ENCODE measurements at regions not wholly inside any gene's neighbourhood (a gene's known extent, or its start where the extent isn't known, plus 50 kb on each side); places are given as distances from the start of the nearest gene placed in this dataset.
"Not testable (repeated sequence)": the region's sequence is repeated elsewhere in the genome, so short reads cannot be mapped to it uniquely, and the experiment has no call there.

- FAIRE-seq, result not testable (repeated sequence)
Observed at GRCh38 chr6:146939456-146939855, 264.8 kb upstream of the STXBP5 start.

DNA sequence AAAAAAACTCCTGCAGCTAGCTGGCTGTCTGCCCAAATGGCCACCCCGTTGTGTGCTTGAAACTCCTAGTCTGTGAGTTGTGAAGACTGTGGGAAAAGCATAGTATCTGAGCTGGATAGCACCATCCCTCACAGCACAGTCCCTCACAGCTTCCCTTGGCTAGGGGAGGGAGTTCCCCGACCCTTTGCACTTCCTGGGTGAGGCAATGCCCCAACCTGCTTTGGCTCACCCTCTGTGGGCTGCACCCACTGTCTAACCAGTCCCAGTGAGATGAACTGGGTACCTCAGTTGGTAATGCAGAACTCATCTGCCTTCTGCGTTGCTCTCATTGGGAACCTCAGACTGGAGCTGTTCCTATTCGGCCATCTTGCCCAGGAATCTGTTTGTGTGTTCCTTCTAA, 260.6 kb upstream of the STXBP5 start:
- no peak for FAIRE-seq

DNA sequence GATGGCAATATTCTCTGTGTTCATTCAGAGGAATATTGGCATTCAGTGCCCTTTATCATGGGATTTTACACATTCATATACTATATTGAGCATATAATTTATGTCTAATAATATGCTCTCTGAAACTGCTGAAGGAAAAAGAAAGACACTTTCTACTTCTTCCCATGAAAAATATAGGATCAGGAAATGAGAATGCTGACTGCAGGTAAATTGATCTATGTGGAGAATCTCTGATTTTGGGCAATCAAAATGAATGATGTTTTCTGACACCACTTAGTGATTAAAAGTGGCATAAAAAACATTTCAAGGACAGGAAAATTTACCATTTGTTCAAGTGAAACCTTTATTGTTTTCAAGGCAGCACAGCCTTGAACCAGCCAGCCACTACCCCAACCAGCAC, 260.1 kb upstream of the STXBP5 start:
- FAIRE-seq, result no peak

- no peak for FAIRE-seq
Observed at GRCh38 chr6:146944809-146945208, 259.4 kb upstream of the STXBP5 start.

DNA sequence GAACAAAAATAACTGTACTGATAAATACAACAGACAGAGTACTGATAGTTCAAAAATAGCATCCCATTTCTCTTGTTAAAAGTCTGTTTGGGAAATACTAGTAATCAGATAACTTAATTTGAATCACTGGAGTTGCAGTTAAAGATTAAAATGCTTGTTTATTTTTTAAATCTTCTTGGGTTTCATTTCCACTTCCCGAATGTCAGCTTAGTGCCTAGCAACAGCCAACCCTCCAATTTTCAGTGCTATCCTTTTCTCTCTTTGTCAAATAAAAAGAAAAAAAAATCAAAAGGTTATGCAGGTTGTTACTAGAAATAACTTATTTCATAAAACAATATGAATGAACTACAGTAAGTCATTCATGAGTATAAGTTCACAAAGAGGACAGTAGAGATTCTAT, 257.7 kb upstream of the STXBP5 start:
- no peak for FAIRE-seq

DNA sequence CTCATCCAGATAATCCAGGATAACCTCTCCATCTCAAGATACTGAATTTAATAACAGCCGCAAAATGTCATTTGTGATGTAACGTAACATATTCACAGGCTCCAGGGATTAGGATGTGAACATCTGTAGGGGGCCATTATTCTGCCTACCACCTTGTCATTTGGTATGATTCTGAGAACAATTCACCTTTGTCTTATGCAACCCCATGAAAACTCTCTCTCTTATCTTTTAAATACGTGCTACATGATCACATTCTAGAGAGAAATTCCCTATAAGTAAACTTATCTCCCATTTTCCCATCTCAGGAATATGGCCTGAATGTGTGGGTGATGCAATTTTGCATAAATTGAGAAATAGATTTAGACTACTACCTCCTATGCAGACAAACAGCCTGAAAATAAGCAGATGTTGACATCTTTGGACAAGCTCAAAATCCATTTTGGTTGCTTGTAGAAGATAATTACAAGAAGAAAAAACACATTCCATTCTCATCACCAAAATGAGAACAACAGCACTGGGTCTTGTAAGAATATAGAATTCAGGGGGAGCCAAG, 255.4 kb upstream of the STXBP5 start:
- no peak for FAIRE-seq

- FAIRE-seq, result no peak
Observed at GRCh38 chr6:146949425-146949824, 254.8 kb upstream of the STXBP5 start.

GRCh38 chr6:146950351-146950835, 253.8 kb upstream of the STXBP5 start:
- no peak for FAIRE-seq

GRCh38 chr6:146955570-146955969, 248.6 kb upstream of the STXBP5 start:
- FAIRE-seq, result no peak

DNA sequence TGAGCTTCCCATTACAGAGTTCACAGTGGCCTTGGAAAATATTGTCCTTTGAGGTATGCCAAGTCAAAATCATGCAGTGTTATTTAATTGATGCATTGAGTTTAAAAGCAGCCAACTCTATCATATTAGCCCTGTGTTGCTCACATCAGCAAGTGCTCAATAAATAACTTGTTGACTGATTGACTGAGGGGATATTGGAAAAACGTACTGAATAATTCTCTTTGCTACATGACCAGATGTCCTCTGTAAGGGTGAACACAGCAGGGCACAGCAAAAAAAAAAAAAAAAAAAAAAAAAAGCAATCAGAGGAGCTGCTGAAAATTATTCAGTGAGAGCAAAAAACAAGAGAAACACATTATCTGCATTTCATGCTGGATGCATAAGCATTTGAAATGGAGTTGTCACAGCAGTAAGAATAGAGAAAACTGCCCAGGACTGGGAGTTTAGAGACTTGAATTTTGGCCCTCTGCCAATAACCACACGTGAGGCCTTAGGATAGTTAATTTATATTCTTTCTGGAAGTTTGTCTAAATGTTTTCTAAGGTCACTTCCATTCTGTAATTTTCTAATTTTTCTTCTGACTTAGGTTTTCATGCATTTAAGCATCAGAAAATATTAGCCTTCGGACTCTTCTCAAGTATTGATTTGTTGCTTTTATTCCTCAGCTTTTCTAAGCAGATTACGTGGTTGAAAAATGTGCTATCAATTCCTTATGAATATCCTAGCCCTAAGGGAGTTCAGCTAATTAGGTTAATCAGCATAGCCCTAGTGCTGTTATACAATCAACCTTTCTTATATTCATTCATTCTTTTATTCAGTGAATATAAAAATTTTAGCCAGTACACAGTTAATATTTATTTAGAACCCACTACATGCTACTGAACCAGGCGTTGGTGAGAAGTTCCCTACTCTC, 246.8 kb upstream of the STXBP5 start:
- FAIRE-seq, result no peak

DNA sequence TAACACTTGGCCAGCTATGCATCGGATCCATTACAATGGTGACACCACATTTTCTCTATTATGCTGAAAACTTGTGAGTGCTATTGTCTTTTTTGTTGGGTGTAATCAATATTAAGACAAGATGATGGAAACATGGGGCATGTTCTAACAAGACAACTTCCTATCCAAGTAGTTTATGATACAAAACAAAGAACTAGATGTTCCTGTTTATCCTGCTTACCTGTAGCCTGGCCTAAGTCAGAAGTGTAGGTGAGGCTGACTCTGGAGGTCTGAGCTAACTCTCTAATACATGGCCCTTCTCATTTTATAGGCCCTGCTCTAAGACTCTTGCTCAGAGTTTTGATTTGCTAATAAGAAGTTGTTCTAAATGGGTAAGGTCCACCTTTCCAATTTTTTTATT, 242.4 kb upstream of the STXBP5 start:
- FAIRE-seq, result no peak

GRCh38 chr6:146962329-146962728, 241.9 kb upstream of the STXBP5 start:
- FAIRE-seq, result no peak

GRCh38 chr6:146965110-146965689, 239.0 kb upstream of the STXBP5 start:
- no peak for FAIRE-seq

DNA sequence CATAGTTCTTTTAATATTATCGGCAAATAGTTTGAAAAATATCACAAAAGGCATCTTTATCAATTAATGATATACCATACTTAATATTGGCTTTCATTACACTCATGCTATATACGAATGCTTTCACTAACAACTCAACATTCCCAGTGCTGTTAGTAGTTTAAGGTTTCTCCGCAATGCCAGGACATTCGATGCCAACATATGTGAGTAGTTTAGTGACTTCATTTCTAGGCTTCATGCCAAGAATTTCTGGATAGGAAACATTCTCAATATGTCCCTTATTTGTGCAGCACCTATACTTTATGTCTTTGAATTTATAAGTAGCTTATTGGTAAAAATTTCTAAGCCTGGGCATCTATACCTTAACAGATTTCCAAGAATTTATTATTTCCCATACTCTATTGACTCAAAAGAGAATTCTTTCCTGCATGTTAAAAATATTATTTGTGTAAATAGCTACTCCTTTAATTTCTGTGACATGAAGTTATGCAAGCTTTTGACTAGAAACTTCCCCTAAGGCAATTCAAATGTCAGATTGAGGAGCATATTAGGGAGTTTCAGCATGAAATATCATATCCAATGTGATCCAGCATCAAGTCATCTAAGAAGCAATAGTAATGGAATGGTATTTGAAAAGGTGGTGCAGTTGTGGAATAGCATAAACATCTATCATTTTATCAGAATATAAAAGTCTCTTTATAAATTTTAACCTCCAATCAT, 236.0 kb upstream of the STXBP5 start:
- no peak for FAIRE-seq

GRCh38 chr6:146972546-146972945, 231.7 kb upstream of the STXBP5 start:
- FAIRE-seq, result no peak

- no peak for FAIRE-seq
Observed at GRCh38 chr6:146974351-146974750, 229.9 kb upstream of the STXBP5 start.

- FAIRE-seq, result no peak
Observed at GRCh38 chr6:146975093-146975492, 229.1 kb upstream of the STXBP5 start.

- FAIRE-seq, result no peak
Observed at GRCh38 chr6:146980900-146981329, 223.3 kb upstream of the STXBP5 start.

- FAIRE-seq, result no peak
Observed at GRCh38 chr6:146981981-146982380, 222.2 kb upstream of the STXBP5 start.

DNA sequence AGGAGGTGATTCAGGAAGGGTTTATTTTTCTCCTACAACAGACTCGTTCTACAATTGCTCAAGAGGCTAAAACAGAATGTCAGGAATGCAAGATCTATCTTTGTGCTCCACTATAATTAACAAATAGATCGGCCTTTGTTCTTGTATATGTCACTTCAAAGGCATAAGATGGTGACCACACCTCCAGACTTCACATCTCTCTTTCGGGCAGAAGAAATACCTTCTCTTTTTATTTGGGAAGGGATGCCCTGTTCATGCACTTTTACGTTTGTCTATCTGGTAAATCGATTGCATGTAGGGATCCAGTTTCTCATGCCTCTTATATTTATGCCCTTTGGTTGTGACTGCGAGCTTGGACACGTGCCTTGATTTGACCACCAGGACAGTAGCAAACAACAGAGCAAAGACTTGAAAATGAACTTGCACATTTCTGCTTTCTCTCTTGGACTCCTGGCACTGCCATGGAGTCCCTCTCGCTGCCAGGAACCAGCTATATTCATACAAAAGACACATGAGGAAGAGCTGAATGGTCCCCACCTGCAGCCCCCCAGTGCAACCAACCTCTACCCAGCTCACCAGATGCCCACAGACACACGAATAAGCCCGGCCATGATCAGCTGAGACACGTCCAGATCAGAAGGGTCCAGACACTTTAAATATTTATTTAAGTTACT, 219.8 kb upstream of the STXBP5 start:
- FAIRE-seq, result no peak

DNA sequence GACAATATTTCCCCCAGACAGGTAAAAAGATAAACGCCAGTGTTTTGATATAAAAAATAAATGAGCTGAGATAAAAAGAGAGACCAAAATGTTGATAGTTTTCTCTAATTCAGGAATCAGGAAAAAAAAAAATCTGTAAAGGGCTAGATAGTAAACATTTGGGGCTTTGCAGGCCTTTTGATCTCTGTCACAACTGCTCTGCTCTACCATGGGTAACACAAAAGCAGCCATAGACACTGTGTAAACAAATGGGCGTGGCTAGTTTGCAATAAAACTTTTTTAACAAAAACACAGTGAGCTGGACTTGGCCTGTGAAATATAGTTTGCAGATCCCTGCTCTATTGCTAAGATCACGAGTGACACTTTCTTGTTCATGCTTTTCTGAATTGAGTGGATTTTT, 219.1 kb upstream of the STXBP5 start:
- no peak for FAIRE-seq

DNA sequence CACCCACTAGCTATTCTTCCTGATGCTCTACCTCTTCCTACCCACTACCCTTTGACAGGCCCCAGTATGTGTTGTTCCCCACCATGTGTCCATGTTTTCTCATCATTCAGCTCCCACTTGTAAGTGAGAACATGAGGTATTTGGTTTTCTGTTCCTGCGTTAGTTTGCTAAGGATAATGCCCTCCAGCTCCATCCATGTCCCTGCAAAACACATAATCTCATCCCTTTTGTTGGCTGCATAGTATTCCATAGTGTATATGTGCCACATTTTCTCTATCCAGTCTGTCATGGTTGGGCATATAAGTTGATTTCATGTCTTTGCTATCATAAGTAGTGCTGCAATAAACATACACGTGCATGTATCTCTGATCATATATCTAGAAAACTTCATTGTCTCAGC, 218.3 kb upstream of the STXBP5 start:
- no peak for FAIRE-seq

GRCh38 chr6:146987938-146988337, 216.3 kb upstream of the STXBP5 start:
- not testable (repeated sequence) for FAIRE-seq

Measured in A204.1 (cell line).